Esophagus muscularis mucosa (tissue), 4 donors: ENCODE measurements at regions not wholly inside any gene's neighbourhood (a gene's known extent, or its start where the extent isn't known, plus 50 kb on each side); places are given as distances from the start of the nearest gene placed in this dataset.

ENCODE experiments used
- EP300 ChIP-seq: sonication (generic); formaldehyde crosslinking; IDR thresholded peaks from one replicate; pipeline ENCODE4 v1.6.1; 2017; ENCODE audit warnings: antibody characterized with exemption
- POLR2A ChIP-seq: fragments of 450-650 bp; IDR thresholded peaks from one replicate; pipeline ENCODE4 v1.6.1; 2017; ENCODE audit warnings: antibody characterized with exemption, moderate library complexity, mild to moderate bottlenecking, low read depth
- POLR2AphosphoS5 ChIP-seq, 2 donors: sonication (generic); formaldehyde crosslinking; IDR thresholded peaks; one replicate each; pipeline ENCODE4 v1.6.1; 2017; ENCODE audit warnings: antibody characterized with exemption in 2 of 2
- TF ChIP-seq, protein P1 (sequence below), 3 experiments: fragments of 200-600 bp in 2 of 3; fragments of 450-650 bp in 1 of 3; sonication (generic) in 2 of 3; IDR thresholded peaks; one replicate each; pipeline ENCODE4 v1.5.1; 2017 to 2019; ENCODE audit warnings: antibody characterized with exemption in 3 of 3, mild to moderate bottlenecking in 2 of 3, moderate library complexity in 1 of 3

DNA sequence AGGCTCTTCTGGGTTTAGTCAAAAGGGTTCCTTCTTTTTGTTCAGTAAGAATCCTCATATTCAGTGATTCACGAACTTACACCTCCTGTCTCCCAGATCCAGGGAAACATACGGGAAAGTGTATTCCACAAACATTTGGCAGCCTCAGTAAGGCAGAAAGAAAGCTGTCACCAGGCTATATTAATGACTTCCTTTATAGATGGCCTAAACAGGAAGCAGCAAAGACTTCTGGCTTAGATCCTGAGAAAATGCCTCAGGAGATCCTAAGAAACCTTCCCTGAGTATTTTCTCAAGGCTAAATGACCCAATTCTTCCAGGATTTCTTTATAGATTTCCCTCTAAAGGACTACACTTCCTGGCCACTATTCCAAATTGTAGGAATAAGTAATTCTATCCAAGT is 1995.5 kb upstream of the CELF4 start:
- TF ChIP-seq POLR2A (no peak), POLR2AphosphoS5 (IDR thresholded peaks at IDR 0.05) (no peak), EP300 (no peak)
- TF ChIP-seq, protein P1, sequence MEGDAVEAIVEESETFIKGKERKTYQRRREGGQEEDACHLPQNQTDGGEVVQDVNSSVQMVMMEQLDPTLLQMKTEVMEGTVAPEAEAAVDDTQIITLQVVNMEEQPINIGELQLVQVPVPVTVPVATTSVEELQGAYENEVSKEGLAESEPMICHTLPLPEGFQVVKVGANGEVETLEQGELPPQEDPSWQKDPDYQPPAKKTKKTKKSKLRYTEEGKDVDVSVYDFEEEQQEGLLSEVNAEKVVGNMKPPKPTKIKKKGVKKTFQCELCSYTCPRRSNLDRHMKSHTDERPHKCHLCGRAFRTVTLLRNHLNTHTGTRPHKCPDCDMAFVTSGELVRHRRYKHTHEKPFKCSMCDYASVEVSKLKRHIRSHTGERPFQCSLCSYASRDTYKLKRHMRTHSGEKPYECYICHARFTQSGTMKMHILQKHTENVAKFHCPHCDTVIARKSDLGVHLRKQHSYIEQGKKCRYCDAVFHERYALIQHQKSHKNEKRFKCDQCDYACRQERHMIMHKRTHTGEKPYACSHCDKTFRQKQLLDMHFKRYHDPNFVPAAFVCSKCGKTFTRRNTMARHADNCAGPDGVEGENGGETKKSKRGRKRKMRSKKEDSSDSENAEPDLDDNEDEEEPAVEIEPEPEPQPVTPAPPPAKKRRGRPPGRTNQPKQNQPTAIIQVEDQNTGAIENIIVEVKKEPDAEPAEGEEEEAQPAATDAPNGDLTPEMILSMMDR (IDR thresholded peaks at IDR 0.05), result no peak
